K562 (cell line): ENCODE measurements at regions not wholly inside any gene's neighbourhood (a gene's known extent, or its start where the extent isn't known, plus 50 kb on each side); places are given as distances from the start of the nearest gene placed in this dataset.

Experiments
- ATAC-seq: fragments of 200-7000 bp; cut with Tn5 transposase; 3 replicates; pipeline ENCODE4 v1.9.1; 2020; ENCODE audit warnings: moderate library complexity
- BruUV-seq: library from RNA; stranded (reverse); fragments of 400-500 nt; replicated peaks from 2 replicates; lab custom pipeline; 2021; lab: Mats Ljungman, UMichigan
- CTCF ChIA-PET: fragments of 300-600 bp; formaldehyde crosslinking; extraction: SDS; loops from one replicate; lab custom pipeline; 2021; ENCODE audit warnings: low intra/inter-chr PET ratio; lab: Yijun Ruan, JAX
- POLR2A ChIA-PET: fragments of 300-600, 350-650 bp; sonication (Branson Sonifier 250); formaldehyde crosslinking; extraction: SDS; loops from one replicate; lab custom pipeline; 2021; ENCODE audit warnings: antibody characterized with exemption, inconsistent platforms; lab: Yijun Ruan, JAX
- DNase-seq, 4 experiments: peaks; one replicate each; pipeline versions ENCODE4 v3.0.0 to v3.0.0-alpha.2; 2011 to 2018; ENCODE audit warnings: low spot score in 3 of 4, mixed read lengths in 3 of 4; ENCODE audit errors: extremely low read depth in 1 of 4
- FAIRE-seq: peaks from 2 replicates; lab custom pipeline; 2011; peaks lifted over from hg19 to GRCh38; lab: Jason Lieb, UNC
- H2AFZ ChIP-seq: 2 replicates; pipeline ENCODE4 v1.6.0; 2011; ENCODE audit warnings: low read depth, low read length, control low read depth, inconsistent platforms
- H3K27ac ChIP-seq: fragments of 200-600 bp; 3 replicates; pipeline ENCODE4 v1.8.0; 2011; ENCODE audit warnings: low read depth, mild to moderate bottlenecking, control low read depth, inconsistent platforms, low read length, moderate library complexity, mixed read lengths; ENCODE audit errors: extremely low read depth
- H3K27me3 ChIP-seq, 2 experiments: fragments of 300-600 bp in 1 of 2; 2 replicates in 1 of 2; 3 replicates in 1 of 2; pipeline versions ENCODE4 v1.6.0 to v1.8.0; 2011; ENCODE audit warnings: inconsistent platforms in 2 of 2, low read length in 2 of 2, mild to moderate bottlenecking in 1 of 2, mixed read lengths in 1 of 2, moderate library complexity in 1 of 2; ENCODE audit not compliant: control insufficient read depth in 2 of 2, insufficient read depth in 2 of 2
- H3K36me3 ChIP-seq: fragments of 300-600 bp; 3 replicates; pipeline ENCODE4 v1.8.0; 2011; ENCODE audit warnings: mild to moderate bottlenecking, low read length, inconsistent platforms; ENCODE audit not compliant: control insufficient read depth, insufficient read depth
- H3K4me1 ChIP-seq, 2 experiments: fragments of 200-600 bp in 1 of 2; replicated peaks in 1 of 2; 2 replicates in 1 of 2; 3 replicates in 1 of 2; pipeline versions ENCODE4 v1.5.1 to v1.8.0; 2011; ENCODE audit warnings: inconsistent platforms in 2 of 2, low read length in 2 of 2, mild to moderate bottlenecking in 1 of 2, mixed read lengths in 1 of 2, moderate library complexity in 1 of 2; ENCODE audit not compliant: control insufficient read depth in 2 of 2, insufficient read depth in 2 of 2
- H3K4me2 ChIP-seq: 2 replicates; pipeline ENCODE4 v1.6.1; 2011; ENCODE audit warnings: low read length, control low read depth, inconsistent platforms, mixed read lengths; ENCODE audit not compliant: insufficient read depth
- H3K4me3 ChIP-seq: fragments of 200-600 bp; sonication (generic), shearing (Covaris generic); 2 replicates; pipeline ENCODE4 v1.5.1; 2016; ENCODE audit warnings: control low read depth, inconsistent platforms
- H3K79me2 ChIP-seq: fragments of 200-600 bp; 3 replicates; pipeline ENCODE4 v1.8.0; 2011; ENCODE audit warnings: low read length, inconsistent platforms; ENCODE audit not compliant: control insufficient read depth, insufficient read depth
- H3K9ac ChIP-seq, 2 experiments: 2 replicates each; pipeline versions ENCODE4 v1.6.0 to v1.6.1; 2011; ENCODE audit warnings: low read depth in 2 of 2, low read length in 2 of 2, control low read depth in 1 of 2, inconsistent platforms in 1 of 2, mild to moderate bottlenecking in 1 of 2, mixed read lengths in 1 of 2; ENCODE audit not compliant: insufficient read depth in 1 of 2
- H3K9me1 ChIP-seq: one replicate; pipeline ENCODE4 v1.6.0; 2011; ENCODE audit warnings: inconsistent platforms, mild to moderate bottlenecking, low read length, moderate library complexity; ENCODE audit not compliant: control insufficient read depth, insufficient read depth
- H3K9me3 ChIP-seq: replicated peaks from 2 replicates; pipeline ENCODE4 v1.5.1; 2011; ENCODE audit warnings: low read depth, low read length, inconsistent platforms; ENCODE audit not compliant: control insufficient read depth, insufficient read depth
- H4K20me1 ChIP-seq: replicated peaks from 2 replicates; pipeline ENCODE4 v1.6.1; 2011; ENCODE audit warnings: low read length, inconsistent platforms, mixed read lengths; ENCODE audit not compliant: control insufficient read depth, insufficient read depth
- ARID1B ChIP-seq: fragments of 450-650 bp; IDR thresholded peaks from 2 replicates; pipeline ENCODE4 v1.6.1; 2016; ENCODE audit warnings: antibody characterized with exemption, mild to moderate bottlenecking, inconsistent platforms
- DACH1 ChIP-seq: fragments of 450-650 bp; IDR thresholded peaks from 2 replicates; pipeline ENCODE4 v1.6.1; 2018; ENCODE audit not compliant: partially characterized antibody
- ILK ChIP-seq: fragments of 450-650 bp; IDR thresholded peaks from 2 replicates; pipeline ENCODE4 v1.6.1; 2016; ENCODE audit warnings: missing genetic modification characterization, low read depth, mild to moderate bottlenecking, missing compliant biosample characterization, moderate library complexity, borderline replicate concordance
- MAZ ChIP-seq, 2 experiments: fragments of 450-650 bp in 1 of 2; sonication (generic) in 1 of 2; formaldehyde crosslinking; IDR thresholded peaks in 1 of 2; conservative IDR thresholded peaks in 1 of 2; 2 replicates each; pipeline versions ENCODE4 v1.4.0 to v1.5.0; 2020; ENCODE audit warnings: mild to moderate bottlenecking in 1 of 2, missing genetic modification reagents in 1 of 2
- NR2F6 ChIP-seq: fragments of 450-650 bp; formaldehyde crosslinking; IDR thresholded peaks from 2 replicates; pipeline ENCODE4 v1.4.0; 2020; ENCODE audit warnings: mild to moderate bottlenecking
- OTX1 ChIP-seq: fragments of 450-650 bp; formaldehyde crosslinking; IDR thresholded peaks from 2 replicates; pipeline ENCODE4 v1.4.0; 2022; ENCODE audit warnings: mild to moderate bottlenecking
- RB1 ChIP-seq: fragments of 450-650 bp; IDR thresholded peaks from 2 replicates; pipeline ENCODE4 v1.6.1; 2017; ENCODE audit warnings: low read depth, mild to moderate bottlenecking
- SMAD2 ChIP-seq: fragments of 150-350 bp; IDR thresholded peaks from 2 replicates; pipeline ENCODE4 v1.6.1; 2014; ENCODE audit warnings: low read depth, mild to moderate bottlenecking, low read length
- TGIF2 ChIP-seq: sonication (generic); formaldehyde crosslinking; IDR thresholded peaks from 2 replicates; pipeline ENCODE4 v1.8.1; 2022; ENCODE audit warnings: mild to moderate bottlenecking, missing genetic modification reagents, moderate library complexity
- ZC3H8 ChIP-seq: fragments of 450-650 bp; IDR thresholded peaks from 2 replicates; pipeline ENCODE4 v1.6.1; 2017
- ZKSCAN1 ChIP-seq: fragments of 150-350 bp; IDR thresholded peaks from 2 replicates; pipeline ENCODE4 v1.6.1; 2016; ENCODE audit warnings: low read depth, low read length
- WGBS: fragments of 100-300 bp; shearing (Covaris generic); methylation state at CpG from one replicate; pipeline ENCODE4 v1.1.6; 2016; ENCODE audit warnings: low coverage, mixed read lengths; ENCODE audit not compliant: insufficient coverage; ENCODE audit errors: missing lambda C conversion rate; 5-methylcytosine and 5-hydroxymethylcytosine counted together
- in situ Hi-C: fragments of 300-500 bp; cut with MboI; formaldehyde crosslinking; loops from 4 replicates; pipeline ENCODE4 v1.15.0; 2018; ENCODE audit warnings: inconsistent platforms, mixed read lengths
- intact Hi-C: fragments of 100-400 bp; cut with micrococcal nuclease; formaldehyde crosslinking; loops from 2 replicates; pipeline ENCODE4 v1.14.2; 2022
- TF ChIP-seq, protein P1 (sequence below), 3 experiments: fragments of 200-800 bp in 1 of 3; fragments of 250-450 bp in 1 of 3; fragments of 450-650 bp in 1 of 3; sonication (Bioruptor Pico) in 1 of 3; sonication (Bioruptor generic) in 1 of 3; formaldehyde crosslinking in 1 of 3; IDR thresholded peaks; 2 replicates each; pipeline versions ENCODE4 v1.6.1 to v1.8.0; 2016 to 2022; ENCODE audit warnings: mild to moderate bottlenecking in 2 of 3, missing genetic modification characterization in 2 of 3, missing compliant biosample characterization in 1 of 3, moderate library complexity in 1 of 3
- TF ChIP-seq, protein P2 (sequence below): fragments of 450-650 bp; formaldehyde crosslinking; IDR thresholded peaks from 2 replicates; pipeline ENCODE4 v1.4.0; 2022; ENCODE audit warnings: mild to moderate bottlenecking, moderate library complexity

DNA sequence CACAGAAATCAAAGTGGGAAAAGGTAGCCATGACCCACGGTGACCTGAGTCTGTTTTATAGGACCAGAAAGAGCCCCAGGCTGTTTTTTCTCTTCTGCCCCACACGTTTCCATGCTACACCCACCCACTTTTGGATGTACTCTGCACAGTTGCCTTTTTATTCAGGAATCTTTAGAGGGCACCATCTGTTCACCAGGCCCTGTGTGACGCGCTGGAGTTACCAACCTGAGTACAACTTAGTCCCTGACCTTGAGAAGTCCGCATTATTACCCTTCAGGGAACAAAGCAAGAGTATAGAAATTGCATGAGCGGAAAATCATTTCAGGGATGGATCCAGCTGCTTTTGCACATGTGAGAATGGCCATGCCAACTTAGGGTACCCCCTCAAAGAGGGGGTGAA is 207.8 kb upstream of the GATB start:
- TF ChIP-seq MAZ (CRISPR knock-in tag; conservative IDR thresholded peaks at IDR 0.05 in 1 of 2, IDR thresholded peaks at IDR 0.05 in 1 of 2) (no peak), ILK (tag) (no peak), DACH1 (no peak), ZC3H8 (no peak), SMAD2 (no peak), NR2F6 (CRISPR knock-in tag) (no peak), ZKSCAN1 (no peak), OTX1 (no peak), ARID1B (no peak), RB1 (no peak), TGIF2 (CRISPR knock-in tag) (no peak)
- TF ChIP-seq, protein P1, sequence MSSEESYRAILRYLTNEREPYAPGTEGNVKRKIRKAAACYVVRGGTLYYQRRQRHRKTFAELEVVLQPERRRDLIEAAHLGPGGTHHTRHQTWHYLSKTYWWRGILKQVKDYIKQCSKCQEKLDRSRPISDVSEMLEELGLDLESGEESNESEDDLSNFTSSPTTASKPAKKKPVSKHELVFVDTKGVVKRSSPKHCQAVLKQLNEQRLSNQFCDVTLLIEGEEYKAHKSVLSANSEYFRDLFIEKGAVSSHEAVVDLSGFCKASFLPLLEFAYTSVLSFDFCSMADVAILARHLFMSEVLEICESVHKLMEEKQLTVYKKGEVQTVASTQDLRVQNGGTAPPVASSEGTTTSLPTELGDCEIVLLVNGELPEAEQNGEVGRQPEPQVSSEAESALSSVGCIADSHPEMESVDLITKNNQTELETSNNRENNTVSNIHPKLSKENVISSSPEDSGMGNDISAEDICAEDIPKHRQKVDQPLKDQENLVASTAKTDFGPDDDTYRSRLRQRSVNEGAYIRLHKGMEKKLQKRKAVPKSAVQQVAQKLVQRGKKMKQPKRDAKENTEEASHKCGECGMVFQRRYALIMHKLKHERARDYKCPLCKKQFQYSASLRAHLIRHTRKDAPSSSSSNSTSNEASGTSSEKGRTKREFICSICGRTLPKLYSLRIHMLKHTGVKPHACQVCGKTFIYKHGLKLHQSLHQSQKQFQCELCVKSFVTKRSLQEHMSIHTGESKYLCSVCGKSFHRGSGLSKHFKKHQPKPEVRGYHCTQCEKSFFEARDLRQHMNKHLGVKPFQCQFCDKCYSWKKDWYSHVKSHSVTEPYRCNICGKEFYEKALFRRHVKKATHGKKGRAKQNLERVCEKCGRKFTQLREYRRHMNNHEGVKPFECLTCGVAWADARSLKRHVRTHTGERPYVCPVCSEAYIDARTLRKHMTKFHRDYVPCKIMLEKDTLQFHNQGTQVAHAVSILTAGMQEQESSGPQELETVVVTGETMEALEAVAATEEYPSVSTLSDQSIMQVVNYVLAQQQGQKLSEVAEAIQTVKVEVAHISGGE (CRISPR knock-in tag; IDR thresholded peaks at IDR 0.05): no peak
- TF ChIP-seq, protein P2, sequence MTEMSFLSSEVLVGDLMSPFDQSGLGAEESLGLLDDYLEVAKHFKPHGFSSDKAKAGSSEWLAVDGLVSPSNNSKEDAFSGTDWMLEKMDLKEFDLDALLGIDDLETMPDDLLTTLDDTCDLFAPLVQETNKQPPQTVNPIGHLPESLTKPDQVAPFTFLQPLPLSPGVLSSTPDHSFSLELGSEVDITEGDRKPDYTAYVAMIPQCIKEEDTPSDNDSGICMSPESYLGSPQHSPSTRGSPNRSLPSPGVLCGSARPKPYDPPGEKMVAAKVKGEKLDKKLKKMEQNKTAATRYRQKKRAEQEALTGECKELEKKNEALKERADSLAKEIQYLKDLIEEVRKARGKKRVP (CRISPR knock-in tag): no peak
- no peaks in the 10 kb centered on the region for H4K20me1 ChIP-seq
- WGBS: 0% methylated on average over 6 of the region's 6 CpGs
- intact Hi-C loops (no loop called here), in situ Hi-C loops (no loop called here)
- peaks cover 3 to 4% of the 10 kb centered on the region in 2 experiments; a peak in 3 of 5 replicates for H3K27me3 ChIP-seq
- POLR2A ChIA-PET: no interaction called here
- no peaks in the 10 kb centered on the region for H3K79me2 ChIP-seq
- no peak overlapping the region for H3K27ac ChIP-seq
- no peaks in the 10 kb centered on the region for H3K4me1 ChIP-seq
- BruUV-seq: no TSS peak
- no peaks in the 10 kb centered on the region for H3K9me3 ChIP-seq
- no peak for DNase-seq
- no peak overlapping the region for H3K4me3 ChIP-seq
- no peaks in the 10 kb centered on the region for H3K36me3 ChIP-seq
- H3K4me2 ChIP-seq: no peak overlapping the region
- H2AFZ ChIP-seq: no peak overlapping the region
- no peaks in the 10 kb centered on the region for H3K9me1 ChIP-seq
- CTCF ChIA-PET: no interaction called here
- FAIRE-seq: no peak
- H3K9ac ChIP-seq: no peak overlapping the region
- ATAC-seq: no peak
